Anterior cingulate cortex (tissue), 58 donors: ENCODE measurements at regions not wholly inside any gene's neighbourhood (a gene's known extent, or its start where the extent isn't known, plus 50 kb on each side); places are given as distances from the start of the nearest gene placed in this dataset.

ENCODE experiments used
- DNase-seq, 58 donors: peaks; one replicate each; lab custom pipeline; 2025; lab: John Stamatoyannopoulos, UW

GRCh38 chrX:40157228-40158035 is 59.7 kb upstream of the BCOR start:
- no peak for DNase-seq

- no peak for DNase-seq
Measured at GRCh38 chrX:40156470-40157227, 58.9 kb upstream of the BCOR start.

DNA sequence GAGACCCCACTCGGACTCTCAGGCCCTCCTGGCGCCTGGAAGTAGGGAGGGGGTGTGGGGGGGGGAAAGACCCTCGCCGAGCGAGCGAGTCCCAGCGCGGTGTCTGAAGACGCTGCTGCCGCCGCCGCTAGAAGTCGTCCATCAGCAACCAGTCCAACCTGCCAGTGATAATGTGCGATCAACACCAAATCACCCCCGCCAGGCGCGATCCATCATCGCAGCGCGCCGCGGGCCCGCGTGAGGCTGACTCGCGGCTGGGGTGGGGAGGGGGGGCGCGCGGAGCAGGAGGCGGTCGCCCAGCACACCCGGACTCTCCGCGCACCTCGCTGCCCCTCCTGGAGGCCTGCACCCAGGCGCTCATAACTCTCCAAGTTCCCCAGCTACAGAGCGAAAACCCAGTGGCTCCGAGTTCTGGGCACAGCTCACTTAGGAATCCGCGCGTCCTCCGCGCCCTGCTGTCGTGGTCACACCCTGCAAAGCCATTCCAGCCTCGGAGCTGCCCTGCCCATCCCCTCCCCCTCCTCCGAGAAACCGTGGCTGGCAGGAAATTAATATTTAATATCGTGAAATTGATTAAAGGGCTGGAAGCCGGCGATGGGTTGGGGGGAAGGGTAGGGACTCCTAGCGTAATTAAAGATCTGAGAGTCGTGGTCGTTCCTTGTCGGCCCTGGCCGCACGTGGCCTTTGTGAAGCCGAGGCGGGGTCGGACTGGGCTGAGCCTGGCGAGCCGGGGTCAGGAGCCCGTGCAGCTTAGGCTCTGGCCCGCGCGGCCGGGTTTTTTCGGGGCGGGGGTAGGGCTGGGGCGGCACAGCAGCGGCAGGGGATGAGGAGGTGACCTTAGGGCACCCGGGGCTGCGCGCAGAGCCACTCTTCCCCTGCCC is 58.1 kb upstream of the BCOR start:
- peak in 6 of 58 donors; percentile 4 to 26 (median 16) for DNase-seq

DNA sequence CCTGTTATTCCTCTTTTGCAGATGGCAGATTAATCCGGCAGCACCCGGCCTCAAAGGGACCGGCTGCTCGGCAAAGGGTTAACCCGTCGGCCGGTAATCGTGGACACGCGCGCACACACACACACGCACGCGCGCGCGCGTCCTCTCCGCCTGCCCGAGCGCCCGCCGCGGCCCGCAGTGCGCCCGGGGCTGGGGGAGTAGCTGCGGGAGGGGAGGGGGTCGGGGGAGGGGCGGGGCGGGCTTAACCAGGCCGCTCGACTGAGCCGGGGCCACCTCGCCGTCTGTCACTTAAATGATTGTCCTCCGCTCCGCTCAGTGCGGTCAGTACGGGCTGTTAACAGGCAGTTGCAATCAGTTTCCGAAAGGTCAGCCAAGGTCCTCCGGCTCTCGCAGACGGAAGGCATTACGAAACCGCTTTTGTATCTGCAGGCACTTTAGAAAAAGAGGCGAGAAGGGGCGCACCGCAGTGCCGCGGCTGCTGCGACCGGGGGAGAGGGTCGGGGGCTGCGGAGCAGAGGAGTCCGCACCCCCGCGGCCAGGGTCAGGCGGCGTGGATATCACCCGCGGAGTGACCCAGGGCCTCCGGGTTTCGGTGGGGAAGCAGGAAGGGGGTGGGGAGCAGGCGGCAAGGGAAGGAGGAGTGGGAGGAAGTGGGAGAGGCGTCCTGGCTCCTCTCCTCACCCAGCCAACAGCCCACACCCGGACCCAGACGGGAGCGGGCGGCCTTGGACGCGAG is 57.3 kb upstream of the BCOR start:
- DNase-seq, result peak in 24 of 58 donors; percentile 2 to 55 (median 24)

- DNase-seq, result peak in 25 of 58 donors; percentile 4 to 57 (median 31)
Measured at GRCh38 chrX:40154250-40154852, 56.6 kb upstream of the BCOR start.

DNA sequence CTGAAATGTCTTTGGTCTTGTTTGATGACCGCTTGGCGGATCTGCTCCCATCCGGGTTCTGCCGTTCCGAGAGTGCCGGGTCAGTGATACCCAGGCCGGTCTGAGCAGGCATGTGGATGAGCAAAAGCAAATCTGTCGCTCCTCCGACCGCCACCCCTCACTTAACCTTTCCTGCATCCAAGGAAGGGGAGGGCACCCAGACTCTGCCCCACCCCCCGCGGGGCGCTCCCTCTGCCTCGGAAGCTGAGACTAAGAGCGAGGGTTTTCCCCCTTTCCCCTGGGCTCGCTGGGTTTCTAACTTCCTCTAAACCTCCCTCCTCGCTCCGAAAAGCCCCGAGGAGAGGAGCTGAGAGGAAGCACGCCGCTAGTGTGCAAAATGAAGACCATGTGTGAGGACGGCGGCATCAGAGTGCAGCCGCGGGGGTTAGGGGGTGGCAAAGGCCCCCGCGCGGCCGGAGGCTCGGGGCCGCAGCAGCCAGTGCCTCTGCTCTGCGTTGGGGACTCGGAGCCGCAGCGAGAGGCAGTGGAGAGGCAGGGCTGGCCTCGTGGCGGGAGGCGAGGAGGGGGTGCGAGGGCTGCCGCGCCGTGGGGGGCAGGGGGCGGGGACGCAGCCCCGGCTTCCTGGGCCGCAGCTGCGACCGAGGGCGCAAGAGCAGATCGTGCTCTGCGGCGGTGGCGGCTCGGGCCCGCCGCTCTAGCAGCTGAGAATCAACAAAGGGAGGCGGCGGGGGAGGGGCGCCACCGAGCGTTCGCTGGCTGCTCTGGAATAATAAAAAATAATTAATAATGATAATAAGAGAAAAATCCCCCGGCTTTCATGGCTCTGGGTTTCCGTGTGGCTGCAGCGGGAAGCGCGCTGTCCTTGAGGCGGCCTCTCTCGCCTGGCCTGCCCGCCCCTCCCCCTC is 55.8 kb upstream of the BCOR start:
- DNase-seq, result peak in 43 of 58 donors; percentile 3 to 63 (median 36)

GRCh38 chrX:40152741-40153344 is 55.1 kb upstream of the BCOR start:
- peak in 41 of 58 donors; percentile 4 to 69 (median 40) for DNase-seq

DNA sequence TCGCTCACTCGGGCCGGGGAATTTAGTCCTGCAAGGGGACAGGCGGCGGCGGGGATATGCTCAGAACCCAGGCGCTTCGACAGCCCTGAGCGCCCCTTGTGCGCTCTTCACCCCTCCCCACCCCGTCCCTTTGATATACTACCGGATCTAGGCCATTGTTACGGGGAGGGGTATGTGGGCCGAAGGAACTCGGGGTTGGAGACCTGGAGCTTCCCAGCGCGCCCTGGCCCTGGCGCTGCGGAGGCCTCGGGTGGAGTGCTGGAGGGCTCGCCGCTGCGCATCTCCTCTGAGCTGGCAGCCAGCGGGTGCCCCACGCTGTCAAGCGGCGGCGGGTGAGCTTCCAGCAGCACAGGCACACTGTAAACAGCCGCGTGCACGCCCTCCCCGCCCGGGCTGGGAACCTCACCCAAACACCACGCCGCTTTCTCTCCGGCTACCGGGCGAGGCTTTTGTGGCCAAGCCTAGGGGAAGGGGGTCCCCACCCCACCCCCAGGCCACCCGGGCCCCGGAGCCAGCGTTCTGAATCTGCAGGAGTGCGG is 54.5 kb upstream of the BCOR start:
- peak in 26 of 58 donors; percentile 3 to 63 (median 40) for DNase-seq

GRCh38 chrX:40151211-40152172 is 53.7 kb upstream of the BCOR start:
- no peak for DNase-seq

GRCh38 chrX:40150503-40150902 is 52.7 kb upstream of the BCOR start:
- no peak for DNase-seq

DNA sequence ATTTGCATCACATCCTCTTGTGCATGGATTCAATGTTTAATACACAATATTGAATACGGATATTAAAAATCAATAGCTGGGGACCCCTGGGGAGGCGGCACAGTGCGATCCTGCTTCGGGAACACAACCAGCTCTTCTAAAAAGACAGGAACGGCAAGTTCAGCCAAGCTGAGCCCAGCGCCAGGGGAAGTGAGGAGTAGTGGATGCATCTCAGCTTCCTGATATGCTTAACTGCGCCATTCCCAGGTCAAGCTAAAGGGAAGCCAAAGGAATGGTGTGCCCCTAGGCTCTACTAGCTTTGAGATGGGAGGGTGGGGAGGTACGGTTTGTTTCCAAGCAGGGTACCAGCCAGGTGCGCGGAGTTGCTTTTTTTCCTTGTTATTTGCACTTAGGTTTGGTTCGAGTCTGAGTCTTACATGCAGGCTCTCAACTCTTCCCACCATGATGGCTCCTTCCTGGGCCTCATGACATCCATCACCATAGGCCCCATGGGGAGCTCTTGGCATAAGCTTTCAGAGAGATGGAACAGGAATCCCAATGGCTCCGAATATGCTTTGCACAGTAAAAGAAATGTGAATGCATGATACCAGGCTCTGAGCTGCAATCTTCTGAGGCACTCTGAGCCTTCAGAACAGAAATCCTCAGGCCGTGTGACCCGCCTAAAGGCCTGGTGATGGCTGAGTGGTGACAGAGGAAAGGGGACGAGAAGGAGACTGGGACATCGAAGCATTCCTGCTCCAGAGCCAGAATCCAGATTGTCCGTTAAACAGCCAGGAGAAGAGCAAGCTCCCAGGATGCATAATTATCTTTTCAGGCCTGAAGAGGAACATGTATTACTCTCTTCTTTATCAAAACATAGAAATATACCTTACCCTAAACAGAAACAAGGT is 51.8 kb upstream of the BCOR start:
- DNase-seq, result no peak

DNA sequence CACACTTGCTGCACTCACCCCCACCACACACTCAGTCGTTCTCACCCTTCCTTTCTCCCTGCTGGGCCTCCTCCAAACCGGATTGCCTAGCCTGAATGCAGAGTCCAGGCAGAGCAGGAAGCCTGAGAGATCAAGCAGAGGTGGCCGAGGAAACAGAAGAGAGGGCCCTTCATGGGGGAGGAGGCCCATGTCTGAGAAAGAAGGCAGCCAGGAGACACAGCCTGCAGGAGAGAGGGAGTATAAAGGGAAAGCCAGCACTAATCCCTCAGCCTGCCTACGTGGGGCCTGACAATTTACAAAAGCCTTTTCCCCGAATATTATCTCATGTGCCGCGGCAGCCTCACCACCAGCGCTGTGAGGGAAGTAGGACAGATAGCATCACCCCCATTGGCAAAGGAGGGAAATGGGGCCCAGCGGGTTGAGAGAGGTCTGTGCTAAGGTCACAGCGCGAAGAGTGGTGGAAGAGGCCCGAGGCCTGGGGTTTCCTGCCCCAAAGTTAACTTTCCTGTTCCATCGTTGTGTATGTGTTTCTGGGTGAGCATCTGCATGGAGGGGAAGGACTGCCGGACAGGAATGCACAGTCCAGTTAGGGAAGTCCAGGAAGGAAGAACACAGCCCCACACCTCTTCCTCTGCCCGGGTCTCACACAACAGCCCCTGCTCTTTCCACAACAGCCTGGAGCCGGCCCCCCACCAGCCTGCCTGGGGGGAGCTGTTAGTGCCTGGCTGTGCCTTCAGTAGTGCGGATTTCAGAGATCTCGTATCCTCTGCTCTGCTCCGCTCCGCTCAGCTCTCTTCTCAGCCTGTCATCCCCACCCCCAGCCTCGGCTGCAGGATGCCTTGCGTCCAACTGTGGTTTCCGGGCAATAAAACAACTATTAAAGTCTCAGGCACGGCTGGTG is 50.9 kb upstream of the BCOR start:
- no peak for DNase-seq

- no peak for DNase-seq
Measured at GRCh38 chrX:40147971-40148370, 50.2 kb upstream of the BCOR start.
